ENCODE measurements at regions not wholly inside any gene's neighbourhood (a gene's known extent, or its start where the extent isn't known, plus 50 kb on each side); places are given as distances from the start of the nearest gene placed in this dataset.

DNA sequence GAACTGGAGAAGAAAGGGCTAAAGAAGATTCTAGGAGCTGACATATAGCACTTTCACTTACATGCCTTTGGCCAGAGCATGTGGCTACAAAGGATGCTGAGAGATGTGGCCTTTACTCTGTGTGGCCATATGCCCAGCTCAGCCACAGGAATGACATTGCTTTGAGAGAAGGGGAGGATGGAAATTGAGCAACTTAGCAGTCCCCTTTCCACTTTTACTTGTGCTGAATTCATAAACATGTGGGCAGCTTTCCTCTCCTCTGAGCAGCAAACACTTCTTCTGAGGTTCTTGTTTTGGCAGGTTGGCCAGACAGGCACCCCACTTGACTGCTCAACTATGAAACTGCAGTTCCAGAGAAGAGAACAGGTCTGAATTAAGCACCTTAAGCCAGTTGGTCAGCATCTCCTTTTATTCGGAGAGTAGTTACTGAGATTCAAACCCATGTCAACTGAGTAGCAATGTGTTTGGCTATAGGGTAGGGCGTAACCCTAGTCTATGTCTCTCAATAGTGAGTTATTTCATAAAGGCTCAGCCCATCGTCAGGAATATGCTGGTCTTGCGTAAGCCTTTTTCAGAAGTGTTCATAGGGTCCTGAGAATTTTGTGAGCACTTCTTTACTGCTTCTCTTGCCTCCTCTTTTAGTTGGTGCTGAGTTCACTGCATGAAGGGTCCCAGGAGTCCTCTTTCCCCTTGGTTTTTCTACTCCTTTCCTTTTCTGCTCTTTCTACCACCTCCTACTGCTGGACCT lies 134.5 kb downstream of the PALM2AKAP2 start:
- DNase-seq = no peak

DNA sequence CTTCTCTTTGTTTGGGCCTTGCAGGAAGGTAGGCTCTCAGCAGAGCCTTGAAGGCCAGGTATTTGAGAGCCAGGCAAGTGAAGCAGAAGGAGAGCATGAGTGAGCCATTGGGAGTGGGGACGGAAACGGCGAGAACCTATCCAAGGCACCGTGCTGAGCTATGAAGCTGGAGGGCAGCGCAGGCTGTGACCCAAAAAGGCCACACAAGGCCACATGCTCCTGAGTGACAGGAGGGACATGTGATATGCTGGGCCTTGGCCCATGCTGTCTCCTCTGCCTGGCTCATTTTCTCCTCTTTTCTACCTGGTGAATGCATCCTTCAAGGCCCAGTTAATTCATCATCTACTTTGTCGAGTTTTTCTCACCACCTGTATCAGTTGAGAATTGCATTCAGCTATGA lies 136.3 kb downstream of the PALM2AKAP2 start:
- DNase-seq = no peak

DNA sequence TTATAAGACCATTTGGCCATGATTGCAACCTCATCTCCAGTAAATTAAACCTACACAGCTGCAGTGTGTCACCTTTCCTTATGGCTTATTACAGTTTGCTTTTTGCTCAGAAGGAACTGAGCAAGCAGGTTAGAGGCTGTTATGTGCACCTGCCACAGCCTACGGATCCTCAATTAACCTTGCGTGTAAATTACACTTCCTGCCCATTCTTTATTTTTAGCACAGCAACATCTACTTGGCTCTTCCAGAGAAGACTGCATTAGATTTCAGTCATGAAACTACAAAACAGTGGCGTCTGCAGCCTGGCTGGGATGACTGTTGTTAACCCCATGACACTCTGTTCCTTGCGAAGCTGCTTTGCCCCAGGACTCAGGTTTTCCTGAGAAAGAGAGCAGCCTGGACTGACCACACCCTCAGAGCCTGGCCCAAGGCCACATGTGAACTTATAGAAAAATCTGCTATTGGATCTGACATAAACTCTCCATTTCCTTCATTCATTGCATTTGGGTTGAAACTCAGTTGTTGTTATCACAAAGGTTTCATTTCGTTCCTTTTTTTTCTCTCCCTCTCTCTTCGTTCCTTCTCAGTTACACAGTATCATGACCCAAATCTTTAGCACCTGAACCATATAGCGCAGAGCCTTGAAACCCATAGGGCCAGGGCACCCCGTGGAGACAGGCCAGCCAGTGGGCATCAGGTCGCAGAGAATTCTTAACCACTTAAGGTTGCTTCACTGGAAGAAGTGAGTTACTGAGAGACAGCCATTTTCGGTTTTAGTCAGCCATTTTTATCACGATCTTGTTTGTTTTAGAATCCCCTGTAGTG lies 138.6 kb downstream of the PALM2AKAP2 start:
- no peak for DNase-seq

DNA sequence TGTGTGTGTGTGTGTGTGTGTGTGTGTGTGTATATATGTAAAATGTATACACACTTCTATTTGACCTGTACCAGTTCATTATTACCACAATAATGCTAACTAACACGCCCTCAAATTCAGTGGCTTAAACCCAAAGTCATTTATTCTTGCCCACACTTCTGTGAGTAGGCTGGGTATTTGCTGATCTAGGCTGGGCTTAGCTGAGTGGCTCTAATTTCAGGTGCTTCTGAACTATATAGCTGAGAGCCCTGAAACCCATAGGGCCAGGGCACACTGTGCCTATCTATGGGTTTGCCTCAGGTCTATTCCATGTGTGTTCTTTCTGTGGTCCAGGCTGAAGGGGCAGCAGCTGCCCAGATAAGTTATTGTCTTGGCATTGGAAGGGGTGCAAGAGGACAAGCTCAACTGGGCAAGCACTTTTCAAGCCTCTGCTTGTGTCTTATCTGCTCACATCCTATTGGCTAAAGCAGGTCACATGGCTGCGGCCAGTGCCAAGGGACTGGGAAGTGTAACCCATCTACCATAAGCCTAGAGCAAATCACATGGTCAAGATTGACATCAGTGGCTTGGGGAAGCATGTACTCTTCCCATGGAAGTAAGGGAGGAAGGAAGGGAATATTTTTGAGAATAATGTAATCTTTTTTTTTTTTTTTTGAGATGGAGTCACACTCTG lies 139.9 kb downstream of the PALM2AKAP2 start:
- no peak for DNase-seq

DNA sequence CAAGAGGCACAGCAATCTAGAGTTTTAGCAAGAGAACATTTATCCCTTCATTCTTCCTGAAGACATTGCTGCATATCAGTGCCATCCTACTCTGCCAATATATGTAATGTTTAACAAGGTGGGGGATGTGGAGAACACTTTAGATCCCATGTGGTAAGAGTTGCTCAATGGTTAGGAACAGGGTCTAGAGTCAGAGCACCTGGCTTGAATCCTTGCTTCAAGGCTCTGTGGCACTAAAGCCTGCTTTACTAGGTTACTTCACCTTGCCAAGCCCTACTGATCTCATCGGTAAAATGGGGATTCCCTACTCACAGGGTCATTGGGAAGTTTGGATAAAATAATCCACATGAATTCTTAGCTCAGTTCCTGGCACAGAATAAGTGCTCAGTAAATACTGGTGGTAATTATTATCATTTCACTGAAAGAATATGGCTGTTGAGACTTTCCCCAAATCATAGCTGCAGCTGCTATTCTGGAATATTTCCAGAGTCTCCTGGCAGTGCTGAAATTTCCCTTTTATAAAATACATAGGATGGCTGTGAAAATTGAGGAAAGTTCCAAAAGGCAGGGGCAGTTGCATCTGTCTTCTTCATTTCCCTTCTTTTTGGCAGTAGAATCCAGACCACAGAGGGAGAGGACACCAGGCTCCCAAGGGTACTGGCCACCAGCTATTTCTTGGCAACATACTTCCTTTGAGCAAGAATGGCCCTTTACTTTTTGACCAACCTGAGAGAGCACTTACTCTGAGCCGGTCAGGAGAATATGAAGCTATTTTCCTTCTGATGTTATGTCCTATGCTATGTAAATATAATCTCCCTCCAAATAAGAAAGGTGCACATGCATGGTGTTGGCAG lies 142.8 kb downstream of the PALM2AKAP2 start:
- DNase-seq = no peak

DNA sequence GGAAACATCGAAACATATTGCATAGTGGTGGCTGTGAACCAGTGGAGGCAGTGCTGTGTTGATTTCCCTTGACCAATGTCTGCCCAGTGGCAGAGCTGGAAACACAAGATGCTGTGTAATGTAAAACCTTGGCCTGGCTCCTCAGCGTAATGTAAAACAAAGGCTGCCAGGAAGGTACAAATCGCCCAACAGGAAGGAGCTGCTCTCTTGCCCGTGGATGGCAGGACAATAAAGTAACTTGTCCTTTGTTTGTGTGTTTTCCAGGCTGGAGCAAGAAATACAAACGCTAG lies 143.4 kb downstream of the PALM2AKAP2 start:
- DNase-seq = no peak

DNA sequence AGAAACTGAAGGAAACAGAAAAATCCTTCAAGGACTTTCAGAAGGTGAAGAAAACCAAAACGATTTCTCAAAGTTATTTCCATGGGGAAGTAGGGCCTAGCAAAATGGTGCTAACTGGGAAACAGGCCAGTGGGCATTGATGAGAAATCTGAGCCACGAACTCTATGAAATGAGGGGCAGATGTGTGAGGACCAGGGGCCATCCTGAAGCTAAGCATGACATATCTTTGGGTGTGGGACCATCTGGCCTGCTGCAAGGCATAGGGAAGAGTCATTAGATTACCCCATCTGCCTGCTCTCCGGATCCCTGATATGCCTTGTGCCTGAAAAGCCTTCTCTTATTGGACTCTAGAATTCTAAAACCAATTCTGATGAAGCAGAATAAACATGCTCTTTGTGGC lies 143.8 kb downstream of the PALM2AKAP2 start:
- DNase-seq = no peak

DNA sequence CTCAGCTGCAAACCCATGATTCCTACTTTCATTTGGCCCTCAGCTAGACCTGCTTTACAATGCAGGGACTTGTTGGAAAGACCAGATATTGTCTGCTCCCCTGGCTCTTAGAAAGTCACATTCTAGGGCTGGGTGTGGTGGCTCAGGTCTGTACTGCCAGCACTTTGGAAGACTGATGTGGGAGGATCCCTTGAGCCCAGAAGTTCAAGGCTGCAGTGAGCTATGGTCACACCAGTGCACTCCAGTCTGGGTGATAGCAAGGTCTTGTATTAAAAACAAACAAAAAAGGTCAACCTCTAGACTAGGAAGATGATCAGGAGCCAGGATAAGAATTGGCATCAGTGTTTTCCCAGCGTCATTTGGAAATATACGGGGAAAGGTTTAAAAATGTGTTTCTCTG lies 145.8 kb downstream of the PALM2AKAP2 start:
- DNase-seq = no peak

DNA sequence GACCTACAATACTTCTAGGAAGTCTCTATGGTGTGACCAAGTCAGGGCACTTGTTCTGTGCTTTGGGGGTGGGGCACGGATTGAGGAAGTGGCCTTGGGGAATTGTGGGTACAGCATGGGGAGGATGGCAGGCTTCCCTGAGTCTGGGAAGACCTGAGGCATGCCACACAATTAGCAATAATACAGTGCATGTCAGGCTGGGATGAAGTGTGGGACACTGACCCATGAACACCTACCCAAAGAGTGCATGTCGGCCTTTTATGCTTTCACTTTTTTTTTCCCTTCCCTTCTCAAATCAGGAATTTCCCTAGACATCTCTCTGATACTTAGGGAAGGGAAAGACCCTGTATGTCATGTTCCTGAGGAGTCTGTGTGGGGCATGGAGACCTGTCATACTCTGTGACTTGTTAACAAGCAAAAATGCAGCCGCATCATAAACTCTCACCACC lies 146.4 kb downstream of the PALM2AKAP2 start:
- no peak for DNase-seq

DNA sequence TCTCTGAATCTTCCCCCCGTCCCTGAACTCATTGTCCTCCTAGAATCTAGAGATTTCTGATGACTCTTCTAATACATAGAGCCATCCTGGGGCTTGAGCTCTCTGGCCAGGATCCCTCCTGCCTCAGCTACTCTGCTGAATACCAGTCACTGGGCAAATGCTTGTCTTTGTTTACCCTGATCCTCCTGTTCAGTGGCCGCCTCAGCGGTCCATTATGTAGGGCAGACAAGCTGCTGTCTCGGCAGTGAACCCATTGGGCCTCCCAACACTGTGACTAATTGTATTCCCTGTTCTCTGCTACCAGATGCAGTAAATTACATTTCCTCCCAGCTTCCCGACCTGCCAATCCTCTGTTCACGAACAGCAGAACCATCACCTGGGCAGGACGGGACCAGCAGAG lies 151.6 kb downstream of the PALM2AKAP2 start:
- no peak for DNase-seq

DNA sequence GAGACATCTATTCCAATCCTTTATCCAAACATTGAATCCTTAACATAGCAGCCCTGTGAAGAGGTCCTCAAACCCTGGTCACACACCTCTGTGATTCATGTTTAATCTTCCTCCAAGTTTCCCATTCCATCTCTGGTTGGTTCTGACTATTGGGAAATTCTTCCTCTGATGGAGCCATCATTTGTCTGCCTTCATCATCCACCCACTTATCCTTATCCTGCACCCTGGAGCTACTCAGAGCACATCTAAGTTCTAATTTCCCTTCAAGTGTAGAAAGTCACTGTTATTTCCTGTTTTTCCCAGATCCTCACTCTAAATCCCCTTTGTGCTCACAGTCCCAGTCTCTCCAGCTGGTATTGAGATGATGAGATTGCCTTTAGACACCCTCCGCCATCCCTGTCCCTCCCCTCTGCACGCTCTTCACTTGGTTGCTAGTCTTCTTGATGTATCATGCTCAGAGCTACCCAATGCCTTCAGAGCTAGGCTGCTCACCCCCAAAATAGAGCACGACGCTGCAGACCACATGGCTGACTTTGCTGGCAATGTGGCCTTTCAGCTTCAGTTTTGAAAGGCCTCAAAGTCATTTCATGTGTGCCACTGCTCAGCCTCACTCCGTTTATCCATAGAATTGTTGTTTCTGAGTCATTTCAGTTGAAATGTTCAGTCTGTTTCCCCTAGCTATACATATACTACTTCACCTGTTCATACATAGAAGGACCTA lies 154.3 kb downstream of the PALM2AKAP2 start:
- no peak for DNase-seq

DNA sequence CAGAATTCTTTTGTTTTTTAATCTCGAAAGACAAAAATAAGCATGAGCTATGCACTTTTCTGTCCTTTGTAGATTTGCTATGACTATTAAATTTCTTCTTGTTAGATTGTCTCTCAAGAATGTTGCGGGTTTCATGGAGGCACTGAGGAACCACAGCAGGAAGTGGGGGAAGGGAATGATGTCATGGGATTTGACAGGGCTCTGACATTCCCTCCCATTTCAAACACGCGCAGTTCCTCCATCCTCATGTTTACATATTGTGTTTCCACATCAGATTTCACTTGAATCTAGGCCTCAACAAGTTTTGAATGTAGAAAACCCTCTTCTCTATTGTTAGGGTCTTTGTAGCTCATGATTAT lies 154.8 kb downstream of the PALM2AKAP2 start:
- DNase-seq = no peak

DNA sequence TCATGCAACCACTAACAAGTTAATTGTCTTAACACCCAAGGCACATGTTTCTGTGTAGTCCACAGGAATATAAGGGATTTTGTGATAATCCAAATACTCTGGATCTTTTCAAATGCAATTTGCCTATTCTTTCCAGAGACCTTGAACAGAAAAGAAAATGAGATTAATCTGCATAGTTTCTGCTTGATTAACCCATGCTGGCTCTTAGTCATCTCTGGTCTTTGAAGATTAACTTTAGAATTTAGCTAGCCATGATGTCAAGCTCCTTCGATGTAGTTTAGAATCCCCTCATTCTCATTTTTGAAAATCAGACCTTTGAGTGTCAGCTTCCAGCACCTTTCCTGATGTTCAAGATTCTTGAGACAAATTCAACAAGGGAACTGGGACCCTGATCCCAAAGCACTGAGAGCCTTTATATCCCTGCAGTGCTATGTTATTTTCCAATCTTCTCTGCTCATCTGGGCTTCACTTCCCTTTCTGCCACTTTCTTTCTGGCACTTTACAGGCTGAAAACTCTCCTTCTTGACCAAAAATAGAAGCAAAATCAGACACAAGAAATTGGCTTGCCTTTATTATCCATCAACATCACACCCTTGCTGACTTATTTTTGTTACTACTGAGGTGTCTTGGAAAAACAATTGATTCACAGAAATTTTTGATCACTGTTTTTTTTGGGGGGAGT lies 155.5 kb downstream of the PALM2AKAP2 start:
- no peak for DNase-seq

DNA sequence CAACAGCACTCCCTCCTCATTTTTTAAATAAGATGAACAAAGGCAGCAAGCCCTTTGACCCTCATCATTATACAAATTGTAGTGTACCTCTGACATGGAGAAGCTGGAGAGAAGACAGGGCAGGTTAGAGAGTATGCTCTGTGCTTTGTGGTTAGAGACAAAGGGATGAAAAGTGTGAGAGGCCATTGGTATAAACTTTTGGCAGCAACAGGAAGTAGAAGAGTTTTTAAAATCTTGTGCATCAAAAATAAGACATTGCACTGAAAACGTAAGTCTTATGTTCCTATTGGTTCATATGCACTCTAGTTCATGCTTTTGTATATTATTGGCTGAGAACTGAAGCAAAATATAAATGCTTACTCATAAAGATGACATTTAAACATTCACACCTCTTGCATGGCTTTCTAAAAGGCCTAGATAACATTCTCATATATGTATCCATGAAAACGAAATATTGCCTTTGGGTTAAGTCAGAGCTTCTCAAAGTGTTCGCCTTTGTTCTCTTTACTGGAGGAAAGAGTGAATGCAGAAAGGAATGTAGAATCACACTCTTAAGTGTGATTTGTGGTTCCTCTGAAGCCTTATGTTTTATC lies 158.0 kb downstream of the PALM2AKAP2 start:
- no peak for DNase-seq

DNA sequence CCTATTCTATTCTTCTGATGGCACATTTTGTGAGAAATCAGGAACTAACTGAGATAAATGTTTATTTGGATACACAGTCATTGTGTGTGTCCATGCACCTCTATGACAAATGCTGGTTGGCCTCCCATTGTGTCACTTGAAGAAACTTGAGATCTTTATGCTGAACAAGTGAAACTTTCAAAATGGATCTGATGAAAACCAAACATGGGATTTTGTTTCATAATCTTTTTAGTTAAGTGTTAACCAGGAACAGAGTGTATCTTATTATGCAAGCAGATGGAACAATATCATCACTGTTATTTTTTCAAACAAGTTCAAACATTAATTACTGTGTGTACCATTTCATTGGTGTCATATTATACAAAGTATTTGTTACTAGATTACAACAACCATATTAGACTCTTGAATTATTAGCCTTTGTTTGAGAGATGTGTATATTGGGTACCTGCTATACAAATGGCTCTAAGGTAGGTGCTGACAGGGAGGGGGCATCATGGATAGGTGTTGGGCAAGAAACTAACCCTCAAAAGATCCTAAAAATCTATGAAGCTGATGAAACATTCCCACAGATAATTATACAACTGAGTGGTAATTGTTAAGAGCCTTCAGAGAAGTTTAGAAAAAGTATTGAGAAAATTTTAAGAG lies 159.8 kb downstream of the PALM2AKAP2 start:
- DNase-seq = no peak

DNA sequence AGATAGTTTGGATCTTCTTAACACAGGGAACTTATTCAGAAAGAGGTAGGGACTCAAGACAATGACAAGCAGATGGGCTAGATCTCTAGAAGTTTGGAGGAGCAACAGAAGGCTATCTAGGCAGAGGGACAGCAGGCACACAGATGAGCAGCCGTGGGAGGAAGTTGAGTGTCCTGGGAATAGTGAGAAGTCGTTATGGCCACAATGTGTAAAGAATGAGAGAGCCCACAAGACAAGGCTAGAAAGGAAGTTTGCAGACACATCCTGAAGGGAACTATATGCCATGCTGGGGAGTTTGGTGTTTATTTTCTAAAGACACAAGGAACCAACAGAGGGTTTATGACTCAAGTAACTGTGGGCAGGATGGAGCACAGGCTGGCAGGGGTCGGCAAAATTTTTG lies 160.6 kb downstream of the PALM2AKAP2 start:
- DNase-seq = no peak

DNA sequence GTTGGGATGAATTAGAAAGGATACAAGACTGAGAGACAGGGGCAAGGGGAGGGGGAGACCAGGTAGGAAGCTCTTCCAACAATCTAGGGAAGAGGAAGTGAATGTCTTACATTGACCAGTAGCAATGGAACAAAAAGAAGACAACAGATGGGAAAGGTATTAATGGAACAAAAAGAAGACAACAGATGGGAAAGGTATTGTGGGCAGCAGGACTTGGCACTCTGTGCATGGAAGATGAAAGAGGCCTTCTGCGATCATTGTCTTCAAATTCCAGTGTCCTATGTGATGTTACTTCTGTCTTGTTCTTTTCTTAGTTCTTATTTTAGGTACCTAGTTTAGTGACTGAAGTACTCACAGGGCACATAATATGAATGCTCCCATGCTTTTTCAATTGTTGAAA lies 161.8 kb downstream of the PALM2AKAP2 start:
- DNase-seq = no peak

DNA sequence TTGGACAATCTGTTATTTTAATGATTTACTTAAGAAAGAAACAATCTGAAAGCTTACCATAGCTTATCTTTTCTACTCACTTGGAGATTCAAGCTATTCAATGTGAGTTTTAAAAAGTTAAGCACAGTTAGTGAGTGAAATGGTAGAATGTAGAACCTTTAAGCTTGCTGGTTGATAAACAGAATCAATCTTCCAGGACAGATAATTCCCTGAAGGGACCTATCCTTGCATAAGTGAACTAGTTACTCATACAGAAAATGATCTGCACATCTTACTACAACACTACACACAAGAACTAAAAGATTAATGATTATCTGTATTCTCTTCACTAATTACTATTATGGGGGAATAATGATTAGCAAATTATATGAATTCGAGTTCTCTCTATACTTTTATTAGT lies 165.6 kb downstream of the PALM2AKAP2 start:
- no peak for DNase-seq

DNA sequence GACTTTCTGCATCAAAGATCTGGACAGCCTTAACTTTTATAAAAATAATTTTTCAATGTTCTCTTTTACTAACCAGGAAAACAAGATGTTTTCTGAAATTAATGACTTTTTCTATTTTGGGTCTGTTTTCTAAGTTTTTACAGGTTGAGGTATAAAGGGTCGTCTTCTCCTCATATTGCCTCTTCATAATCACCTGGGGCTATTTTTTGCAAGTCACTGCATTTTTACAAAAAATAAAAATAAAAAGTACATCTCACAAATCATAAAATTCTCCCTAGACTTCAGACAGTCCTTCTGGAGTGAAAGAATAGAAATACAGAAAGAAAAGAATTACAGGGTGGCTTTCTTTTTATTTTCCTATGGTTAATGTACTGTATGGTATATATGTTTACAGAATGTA lies 168.5 kb downstream of the PALM2AKAP2 start:
- no peak for DNase-seq

DNA sequence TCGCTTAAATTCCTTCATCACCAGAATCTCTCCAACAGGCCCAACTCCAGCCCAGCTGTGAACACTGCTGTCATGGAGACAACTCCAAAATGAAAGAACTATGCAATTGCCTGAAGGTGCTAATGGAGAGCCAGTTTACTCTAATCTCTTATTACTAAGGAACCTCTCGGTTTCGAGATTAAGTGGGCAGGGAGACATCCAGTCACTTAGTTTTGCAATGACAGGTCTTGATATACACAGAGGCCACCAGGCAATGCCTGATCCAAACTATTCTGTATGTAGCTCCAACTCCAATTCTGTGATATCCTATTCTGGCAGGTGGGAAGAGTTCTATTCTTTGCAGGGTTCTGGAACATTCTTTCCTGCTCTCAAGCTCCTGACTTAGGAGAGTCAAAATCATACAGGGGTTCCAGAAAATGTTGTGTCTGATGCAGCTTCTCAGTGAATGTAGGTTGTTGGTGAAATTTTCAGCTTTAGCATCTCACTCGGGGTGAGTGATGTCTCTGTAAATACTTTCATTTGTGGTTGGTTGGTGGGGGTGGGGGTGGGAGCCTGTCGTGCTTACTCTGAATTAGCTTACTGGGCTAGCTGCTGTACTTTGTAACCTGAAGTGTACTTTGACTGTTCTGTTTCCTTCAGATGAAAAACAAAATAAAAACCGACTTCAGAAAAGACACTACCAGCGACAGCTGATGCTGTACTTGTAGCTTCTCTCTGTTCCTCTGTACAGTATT lies 170.9 kb downstream of the PALM2AKAP2 start:
- DNase-seq = no peak

Measured in T-helper 9 cell (primary cell).